SK-N-SH (cell line): ENCODE measurements at regions not wholly inside any gene's neighbourhood (a gene's known extent, or its start where the extent isn't known, plus 50 kb on each side); places are given as distances from the start of the nearest gene placed in this dataset.

Experiments used
- CHD2 ChIP-seq: fragments of 150-350 bp; IDR thresholded peaks from 2 replicates; pipeline ENCODE4 v1.6.1; 2018; ENCODE audit warnings: low read length; ENCODE audit not compliant: partially characterized antibody
- CTCF ChIP-seq: fragments of 200-600 bp; sonication (generic); IDR thresholded peaks from 2 replicates; pipeline ENCODE4 v1.6.1; 2017; ENCODE audit warnings: antibody characterized with exemption, mild to moderate bottlenecking, moderate library complexity
- GABPA ChIP-seq: IDR thresholded peaks from 2 replicates; pipeline ENCODE4 v1.4.0; 2012; ENCODE audit warnings: low read depth, mild to moderate bottlenecking
- RAD21 ChIP-seq: IDR thresholded peaks from 2 replicates; pipeline ENCODE4 v1.6.1; 2012; ENCODE audit warnings: mild to moderate bottlenecking, low read length
- REST ChIP-seq: IDR thresholded peaks from 2 replicates; pipeline ENCODE4 v1.6.1; 2012; ENCODE audit warnings: mild to moderate bottlenecking, low read depth, low read length, moderate library complexity
- RFX5 ChIP-seq: IDR thresholded peaks from 2 replicates; pipeline ENCODE4 v1.6.1; 2012; ENCODE audit warnings: mild to moderate bottlenecking, improper control_type of control experiment, low read length
- TAF1 ChIP-seq: IDR thresholded peaks from 2 replicates; pipeline ENCODE4 v1.6.1; 2012; ENCODE audit warnings: low read depth, mild to moderate bottlenecking, low read length, moderate library complexity, borderline replicate concordance
- TEAD4 ChIP-seq: IDR thresholded peaks from 2 replicates; pipeline ENCODE4 v1.4.0; 2012; ENCODE audit warnings: mild to moderate bottlenecking, borderline replicate concordance; ENCODE audit not compliant: insufficient read depth
- USF2 ChIP-seq: fragments of 150-350 bp; IDR thresholded peaks from 2 replicates; pipeline ENCODE4 v1.6.1; 2017; ENCODE audit warnings: antibody characterized with exemption, low read length, low read depth, borderline replicate concordance
- ZBTB33 ChIP-seq: IDR thresholded peaks from 2 replicates; pipeline ENCODE4 v1.4.0; 2012; ENCODE audit warnings: low read depth, borderline replicate concordance

- TF ChIP-seq USF2 (no peak), CTCF (no peak), TEAD4 (no peak), REST (no peak), ZBTB33 (no peak), GABPA (no peak), RAD21 (no peak), RFX5 (no peak), TAF1 (no peak), CHD2 (no peak)
Measured at GRCh38 chr10:18959369-18959768, 89.2 kb upstream of the MALRD1 start.
